ENCODE measurements at regions not wholly inside any gene's neighbourhood (a gene's known extent, or its start where the extent isn't known, plus 50 kb on each side); places are given as distances from the start of the nearest gene placed in this dataset.

DNA sequence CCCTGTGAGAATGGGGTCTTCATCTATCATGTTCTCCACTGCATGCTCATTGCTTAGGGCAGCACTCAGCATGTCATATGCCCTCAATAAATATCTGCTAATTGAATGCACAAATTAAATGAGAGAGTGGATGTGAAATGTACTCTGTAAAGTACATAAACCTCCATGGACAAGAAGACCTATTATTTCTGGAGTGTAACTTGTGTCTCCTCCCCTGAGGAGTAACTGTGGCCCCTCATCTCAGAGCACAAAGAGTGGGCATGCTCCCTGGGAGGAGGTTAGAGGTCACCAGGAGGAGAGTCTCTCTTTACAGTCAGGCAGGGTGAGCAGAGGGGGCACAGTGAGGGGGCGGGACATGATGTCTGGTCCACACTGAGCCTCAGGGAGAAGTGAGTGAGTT, 313.6 kb upstream of the PODXL start:
- no peaks in the 10 kb centered on the region for H3K36me3 ChIP-seq
- H3K27ac ChIP-seq, result no peak overlapping the region
- no peaks in the 10 kb centered on the region for H3K9me3 ChIP-seq
- intact Hi-C loops (cut with DNase I; ENCODE audit: low total_unique reads), result no loop called here
- no peak overlapping the region for H3K4me3 ChIP-seq
- no peaks in the 10 kb centered on the region for H3K27me3 ChIP-seq
- no peak for DNase-seq
- no peaks in the 10 kb centered on the region for H3K4me1 ChIP-seq
- no peak for TF ChIP-seq POLR2A (IDR thresholded peaks at IDR 0.05)
- TF ChIP-seq, protein P1, sequence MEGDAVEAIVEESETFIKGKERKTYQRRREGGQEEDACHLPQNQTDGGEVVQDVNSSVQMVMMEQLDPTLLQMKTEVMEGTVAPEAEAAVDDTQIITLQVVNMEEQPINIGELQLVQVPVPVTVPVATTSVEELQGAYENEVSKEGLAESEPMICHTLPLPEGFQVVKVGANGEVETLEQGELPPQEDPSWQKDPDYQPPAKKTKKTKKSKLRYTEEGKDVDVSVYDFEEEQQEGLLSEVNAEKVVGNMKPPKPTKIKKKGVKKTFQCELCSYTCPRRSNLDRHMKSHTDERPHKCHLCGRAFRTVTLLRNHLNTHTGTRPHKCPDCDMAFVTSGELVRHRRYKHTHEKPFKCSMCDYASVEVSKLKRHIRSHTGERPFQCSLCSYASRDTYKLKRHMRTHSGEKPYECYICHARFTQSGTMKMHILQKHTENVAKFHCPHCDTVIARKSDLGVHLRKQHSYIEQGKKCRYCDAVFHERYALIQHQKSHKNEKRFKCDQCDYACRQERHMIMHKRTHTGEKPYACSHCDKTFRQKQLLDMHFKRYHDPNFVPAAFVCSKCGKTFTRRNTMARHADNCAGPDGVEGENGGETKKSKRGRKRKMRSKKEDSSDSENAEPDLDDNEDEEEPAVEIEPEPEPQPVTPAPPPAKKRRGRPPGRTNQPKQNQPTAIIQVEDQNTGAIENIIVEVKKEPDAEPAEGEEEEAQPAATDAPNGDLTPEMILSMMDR (IDR thresholded peaks at IDR 0.05), result no peak

DNA sequence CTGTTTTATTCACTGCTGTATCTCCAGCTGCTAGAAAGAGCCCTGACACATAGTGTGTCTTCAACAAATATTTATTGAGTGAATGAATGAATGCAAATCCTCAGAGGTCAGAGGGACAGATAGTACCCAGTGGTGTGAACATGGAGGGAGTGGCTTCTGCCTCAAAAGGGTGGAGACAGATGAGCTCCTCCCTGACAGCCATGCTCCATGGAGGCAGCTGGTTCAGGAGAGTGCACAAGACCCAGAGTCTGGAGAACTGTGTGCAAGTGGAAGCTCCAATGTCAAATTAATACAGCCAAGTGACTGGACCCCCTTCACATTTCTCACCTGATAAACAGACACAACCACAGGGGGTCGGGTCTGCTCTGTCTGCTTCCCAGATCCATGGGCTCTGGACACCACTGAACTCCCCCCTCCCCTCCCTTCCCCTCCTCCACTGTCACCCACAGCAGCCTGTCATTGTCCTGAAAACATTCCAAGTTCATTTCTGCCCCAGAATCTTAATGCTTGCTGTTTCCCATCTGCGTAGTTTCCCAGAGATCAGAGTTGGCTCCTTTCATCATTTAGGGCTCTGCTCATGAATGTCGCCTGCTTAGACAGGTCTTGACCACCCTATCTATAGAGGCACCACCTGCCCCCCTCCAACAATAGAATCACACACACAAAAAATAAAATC, 312.9 kb upstream of the PODXL start:
- H3K36me3 ChIP-seq, result no peaks in the 10 kb centered on the region
- no peak for DNase-seq
- no peaks in the 10 kb centered on the region for H3K27me3 ChIP-seq
- H3K27ac ChIP-seq, result no peak overlapping the region
- intact Hi-C loops (cut with DNase I; ENCODE audit: low total_unique reads), result no loop called here
- H3K4me1 ChIP-seq, result no peaks in the 10 kb centered on the region
- H3K9me3 ChIP-seq, result no peaks in the 10 kb centered on the region
- TF ChIP-seq POLR2A (IDR thresholded peaks at IDR 0.05), result no peak
- TF ChIP-seq, protein P1 (IDR thresholded peaks at IDR 0.05), result no peak
- no peak overlapping the region for H3K4me3 ChIP-seq

DNA sequence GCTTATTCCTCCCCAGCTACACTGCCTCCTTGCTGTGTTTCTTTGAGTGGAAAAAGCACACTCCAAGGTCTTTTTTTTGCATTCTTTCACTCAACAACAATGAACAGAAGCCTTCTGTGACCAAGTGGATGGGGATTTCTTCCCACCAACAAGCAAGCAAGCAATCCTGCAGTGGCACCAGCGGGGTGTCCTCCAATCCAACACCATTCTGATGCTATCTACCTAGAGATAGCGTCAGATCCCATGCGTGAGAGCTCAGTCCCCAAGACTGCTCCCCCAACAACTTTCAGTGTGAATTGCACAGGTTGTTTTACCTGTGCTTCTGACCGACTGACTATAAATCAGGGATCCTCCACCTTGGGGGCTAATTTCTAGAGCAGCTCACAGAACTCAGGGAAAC, 311.0 kb upstream of the PODXL start:
- Histone ChIP-seq H3K4me1 (no peaks in the 10 kb centered on the region), H3K27me3 (no peaks in the 10 kb centered on the region), H3K36me3 (no peaks in the 10 kb centered on the region), H3K9me3 (no peaks in the 10 kb centered on the region), H3K27ac (no peak overlapping the region), H3K4me3 (no peak overlapping the region)
- intact Hi-C loops (cut with DNase I; ENCODE audit: low total_unique reads), result no loop called here
- TF ChIP-seq POLR2A (IDR thresholded peaks at IDR 0.05), result no peak
- TF ChIP-seq, protein P1 (IDR thresholded peaks at IDR 0.05), result no peak
- no peak for DNase-seq

DNA sequence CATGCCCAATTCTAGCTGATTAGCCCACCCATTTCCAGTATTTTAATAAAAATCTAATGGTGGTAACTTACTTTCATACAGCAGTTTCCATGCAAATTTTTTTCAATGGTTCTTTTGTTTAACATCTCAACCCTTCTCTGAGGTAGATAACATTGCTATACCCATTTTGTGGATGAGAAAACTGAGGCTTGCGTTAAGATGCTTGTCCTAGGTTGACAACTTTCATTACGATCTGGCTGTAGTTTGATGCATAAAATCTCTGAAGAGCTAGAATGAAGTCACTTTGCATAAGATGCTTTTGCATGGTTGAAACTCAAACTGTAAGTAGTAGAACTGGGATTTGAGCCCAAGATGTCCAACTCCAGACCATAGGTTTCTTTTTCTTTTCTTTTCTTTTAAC, 309.5 kb upstream of the PODXL start:
- Histone ChIP-seq H3K4me3 (no peak overlapping the region), H3K27me3 (no peaks in the 10 kb centered on the region), H3K36me3 (no peaks in the 10 kb centered on the region), H3K4me1 (no peaks in the 10 kb centered on the region), H3K27ac (no peak overlapping the region), H3K9me3 (no peaks in the 10 kb centered on the region)
- intact Hi-C loops (cut with DNase I; ENCODE audit: low total_unique reads), result no loop called here
- TF ChIP-seq, protein P1 (IDR thresholded peaks at IDR 0.05), result no peak
- no peak for TF ChIP-seq POLR2A (IDR thresholded peaks at IDR 0.05)
- DNase-seq, result no peak

DNA sequence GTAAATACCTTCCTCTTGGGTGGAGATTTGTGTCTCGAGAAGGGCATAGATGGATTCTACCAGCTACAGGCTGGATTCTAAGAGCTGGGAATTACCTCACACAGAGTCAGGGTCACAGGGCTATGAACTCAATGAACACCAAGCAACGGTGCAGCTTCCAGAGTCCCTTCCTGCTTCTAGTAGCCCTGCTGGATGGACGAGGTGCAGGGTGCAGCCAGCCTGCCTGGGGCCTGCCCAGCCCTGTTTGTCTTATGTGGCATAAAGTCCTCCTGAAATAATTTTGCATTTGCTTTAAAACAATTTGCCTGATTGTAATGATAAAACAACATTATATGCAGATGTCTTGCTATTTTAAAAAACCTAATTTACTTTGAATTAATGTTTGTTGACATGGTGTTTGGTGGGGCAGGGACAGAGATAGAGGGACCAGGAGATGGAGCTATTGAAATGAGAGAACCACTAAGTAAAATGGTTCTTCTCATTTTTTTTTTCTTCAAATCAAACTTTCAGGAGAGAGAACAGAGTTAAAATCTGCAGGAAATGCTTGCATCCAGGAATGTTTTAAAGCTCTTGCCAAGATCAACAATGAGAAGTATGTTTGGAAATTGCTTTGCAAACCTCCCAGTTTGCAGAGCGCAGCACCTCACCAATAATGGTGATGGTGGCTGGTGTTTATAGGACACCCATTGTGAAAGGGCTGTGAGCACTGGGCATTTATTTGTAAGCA, 305.4 kb upstream of the PODXL start:
- intact Hi-C loops (cut with DNase I; ENCODE audit: low total_unique reads), result no loop called here
- Histone ChIP-seq H3K27me3 (no peaks in the 10 kb centered on the region), H3K27ac (no peak overlapping the region), H3K4me3 (no peak overlapping the region), H3K9me3 (no peaks in the 10 kb centered on the region), H3K36me3 (no peaks in the 10 kb centered on the region), H3K4me1 (no peaks in the 10 kb centered on the region)
- no peak for DNase-seq
- no peak for TF ChIP-seq POLR2A (IDR thresholded peaks at IDR 0.05)
- TF ChIP-seq, protein P1 (IDR thresholded peaks at IDR 0.05), result no peak
